Skeletal muscle cell (primary cell): ENCODE measurements at regions not wholly inside any gene's neighbourhood (a gene's known extent, or its start where the extent isn't known, plus 50 kb on each side); places are given as distances from the start of the nearest gene placed in this dataset.

Source experiments
- DNase-seq: peaks from one replicate; pipeline ENCODE4 v3.0.0-alpha.2; 2010; ENCODE audit warnings: low read depth
- H3K4me3 ChIP-seq: 2 replicates; pipeline ENCODE4 v1.5.1; 2011; ENCODE audit warnings: low read depth, mild to moderate bottlenecking, control low read depth, low read length, moderate library complexity

DNA sequence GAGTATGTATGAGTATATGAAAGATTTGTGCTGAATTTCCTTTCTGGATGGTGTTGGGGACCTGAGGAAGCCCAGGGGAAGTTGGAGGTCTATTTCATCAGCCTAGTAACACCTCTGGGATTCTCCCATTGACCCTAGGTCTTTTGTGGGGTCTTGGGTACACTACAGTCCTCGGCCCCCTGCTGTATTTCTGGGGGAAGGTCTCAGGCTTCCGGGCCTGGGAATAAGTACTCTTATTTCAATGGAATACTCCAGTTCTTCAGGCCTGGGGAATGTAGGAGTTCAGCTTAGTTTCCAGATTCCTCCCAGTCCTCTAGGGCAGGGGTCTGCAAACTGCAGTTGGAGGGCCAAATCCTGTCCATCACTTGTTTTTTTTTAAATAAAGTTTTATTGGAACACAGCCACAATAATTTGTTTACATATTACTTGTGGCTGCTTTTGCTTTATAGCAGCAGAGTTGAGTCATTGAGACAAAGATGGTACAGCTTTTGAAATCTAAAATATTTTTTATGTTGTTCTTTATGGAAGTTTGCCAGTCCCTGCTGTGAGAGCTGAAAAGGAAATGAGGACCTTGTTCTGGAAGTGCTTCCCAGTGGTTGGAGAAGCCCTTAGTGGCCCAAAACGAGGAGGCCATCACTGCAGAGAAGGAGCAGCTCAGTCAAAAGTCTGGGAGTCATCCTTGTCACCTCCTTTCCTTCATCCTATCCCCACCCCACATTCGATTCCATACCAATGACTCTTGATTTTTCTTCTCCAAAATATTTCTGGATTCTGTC is 142.5 kb upstream of the HS3ST2 start:
- H3K4me3 ChIP-seq, result no peak overlapping the region
- DNase-seq, result no peak

DNA sequence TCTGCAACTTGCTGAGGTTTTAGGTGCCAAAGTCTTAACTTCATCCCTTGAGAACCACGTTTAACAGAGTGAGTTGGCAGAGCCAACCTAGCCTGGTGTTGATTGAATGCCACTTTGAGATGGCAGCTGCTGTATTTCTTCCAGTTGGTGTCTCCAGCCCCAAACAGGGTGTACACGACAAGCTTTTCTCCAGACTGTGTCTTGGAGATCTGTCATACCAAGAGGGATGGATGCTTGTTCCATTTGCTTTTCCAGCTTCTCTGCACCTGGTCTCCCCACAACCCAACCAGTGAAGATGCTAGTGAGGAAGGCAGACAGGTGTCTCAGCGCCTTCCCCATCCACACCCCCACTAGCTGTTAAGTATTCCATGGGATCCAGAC is 141.1 kb upstream of the HS3ST2 start:
- no peak for DNase-seq

DNA sequence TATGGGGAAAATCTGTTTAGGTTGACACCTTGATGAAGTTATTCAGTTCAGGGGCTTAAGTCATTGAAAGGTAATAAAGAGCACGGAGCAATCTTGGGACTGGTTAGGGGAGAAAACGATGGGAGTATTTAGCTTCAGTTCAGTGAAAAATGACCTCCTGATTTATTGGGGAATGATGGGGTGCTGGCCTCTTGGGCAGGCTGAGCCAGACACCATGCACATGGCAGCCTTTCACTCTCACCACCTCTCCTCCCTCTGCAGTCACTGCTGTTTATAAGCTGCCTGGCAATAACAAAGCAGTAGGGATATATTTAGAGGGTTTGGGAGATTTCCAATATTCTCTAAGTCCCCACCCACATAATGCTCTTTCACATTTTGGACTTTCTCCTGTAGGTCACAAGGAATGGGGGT is 140.5 kb upstream of the HS3ST2 start:
- H3K4me3 ChIP-seq, result no peak overlapping the region
- no peak for DNase-seq

More for the DNA sequence above, 141.1 kb upstream of the HS3ST2 start:
- no peak overlapping the region for H3K4me3 ChIP-seq

DNA sequence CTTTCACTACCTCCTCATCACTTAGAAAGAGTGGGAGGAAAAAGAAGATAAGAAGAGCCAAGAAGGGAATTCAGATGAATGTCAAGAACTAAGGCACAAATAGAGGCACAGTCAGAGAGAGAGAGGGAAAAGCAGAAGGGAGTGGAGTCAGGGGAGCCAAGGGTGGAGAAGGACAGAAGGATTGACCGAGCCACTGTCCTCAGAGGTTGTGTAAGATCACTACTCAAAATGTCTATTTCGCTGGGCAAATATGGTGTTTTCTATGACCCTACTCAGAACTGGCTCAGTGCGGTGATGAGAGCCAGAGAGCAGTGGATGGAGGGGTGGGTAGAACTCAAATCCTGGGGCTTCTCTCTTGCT is 139.2 kb upstream of the HS3ST2 start:
- H3K4me3 ChIP-seq, result no peak overlapping the region
- DNase-seq, result no peak

DNA sequence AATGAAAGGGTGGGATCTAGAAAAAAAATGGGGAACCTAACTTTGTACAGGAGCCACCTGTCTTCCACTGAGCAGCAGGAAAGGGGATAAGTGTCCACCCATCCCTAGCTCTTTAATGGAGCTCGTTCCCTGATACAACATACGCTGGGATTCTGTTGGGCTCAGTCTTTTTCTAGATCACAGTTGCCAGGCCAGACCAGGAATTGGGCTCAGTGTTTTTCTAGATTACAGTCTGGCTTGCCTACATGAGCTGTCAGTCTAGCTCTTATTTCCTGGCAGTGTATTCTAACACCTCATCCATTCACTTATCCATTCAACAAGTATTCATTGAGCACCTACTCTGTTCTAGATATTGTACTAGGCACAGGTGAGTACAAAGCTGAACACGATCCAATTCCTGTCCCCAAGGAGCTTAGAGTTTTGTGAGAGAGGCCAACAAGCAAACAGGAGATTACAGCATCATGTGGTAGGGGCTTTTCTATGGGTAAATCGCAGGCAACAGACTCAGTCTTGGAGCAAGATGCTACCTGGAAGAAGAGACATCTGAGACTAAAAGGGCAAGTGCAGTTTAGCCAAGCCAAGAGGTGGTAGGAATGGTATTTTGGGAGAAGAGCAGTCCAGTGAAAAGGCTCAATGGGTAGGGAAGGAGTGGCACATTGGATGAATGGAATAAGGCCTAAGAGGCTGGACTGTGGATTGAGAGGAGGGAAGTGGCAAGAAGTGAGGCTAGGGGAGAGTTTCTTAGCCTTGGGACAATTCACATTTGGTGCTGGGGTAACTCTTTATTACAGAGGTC is 138.0 kb upstream of the HS3ST2 start:
- DNase-seq, result no peak

DNA sequence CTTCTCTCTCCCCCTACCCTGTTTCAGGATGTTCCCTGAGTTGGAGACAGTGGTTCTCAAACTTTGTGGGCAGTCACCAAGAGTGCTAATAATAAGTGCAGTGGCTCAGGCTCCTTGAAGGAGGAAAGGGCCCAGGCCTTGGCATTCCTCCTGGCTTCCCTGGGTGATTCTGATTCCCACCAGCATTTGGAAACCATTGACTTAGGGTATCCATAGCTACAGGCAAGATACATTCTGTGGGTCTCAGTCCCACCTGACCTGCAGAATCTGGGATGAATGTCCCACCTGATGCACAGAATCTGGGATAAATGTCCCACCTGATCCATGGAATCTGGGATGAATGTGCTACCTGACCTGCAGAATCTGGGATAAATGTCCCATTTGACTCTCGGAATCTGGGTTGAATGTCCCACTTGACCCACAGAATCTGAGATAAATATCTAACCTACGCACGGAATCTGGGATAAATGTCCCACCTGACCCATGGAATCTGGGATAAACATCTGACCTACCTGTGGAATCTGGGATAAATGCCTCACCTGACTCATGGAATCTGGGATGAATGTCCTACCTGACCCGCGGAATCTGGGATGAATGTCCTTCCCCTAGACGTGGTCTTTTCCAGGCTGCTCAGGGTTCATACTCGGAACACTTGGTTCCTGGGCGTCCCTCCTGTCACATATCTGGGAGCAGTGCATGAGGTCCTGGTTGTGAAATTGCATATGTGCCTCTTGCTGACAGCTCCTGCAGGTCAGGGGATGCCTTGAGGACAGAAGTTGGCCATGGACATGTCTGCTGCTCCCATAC is 136.7 kb upstream of the HS3ST2 start:
- DNase-seq, result no peak
- no peak overlapping the region for H3K4me3 ChIP-seq

More for the DNA sequence above, 138.0 kb upstream of the HS3ST2 start:
- H3K4me3 ChIP-seq, result no peak overlapping the region

DNA sequence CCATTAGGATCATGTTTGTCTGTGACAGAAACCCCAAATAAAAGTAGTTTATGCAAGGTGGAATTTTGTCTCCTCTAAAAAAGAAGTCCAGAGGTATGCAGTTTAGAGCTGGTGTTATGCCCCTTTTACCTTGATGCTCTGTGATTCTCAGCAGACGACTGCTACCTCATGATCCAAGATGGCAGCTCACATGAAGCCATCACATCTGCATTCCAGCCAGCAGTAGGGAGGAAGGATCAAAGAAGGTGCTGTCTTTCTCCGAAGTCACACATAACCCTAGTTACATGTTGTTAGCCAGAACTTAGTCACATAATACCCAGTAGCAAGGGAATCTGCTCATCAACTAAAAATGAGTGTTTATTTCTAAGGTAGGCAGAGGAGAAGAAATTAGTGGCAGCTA is 135.7 kb upstream of the HS3ST2 start:
- DNase-seq, result no peak
- no peak overlapping the region for H3K4me3 ChIP-seq

DNA sequence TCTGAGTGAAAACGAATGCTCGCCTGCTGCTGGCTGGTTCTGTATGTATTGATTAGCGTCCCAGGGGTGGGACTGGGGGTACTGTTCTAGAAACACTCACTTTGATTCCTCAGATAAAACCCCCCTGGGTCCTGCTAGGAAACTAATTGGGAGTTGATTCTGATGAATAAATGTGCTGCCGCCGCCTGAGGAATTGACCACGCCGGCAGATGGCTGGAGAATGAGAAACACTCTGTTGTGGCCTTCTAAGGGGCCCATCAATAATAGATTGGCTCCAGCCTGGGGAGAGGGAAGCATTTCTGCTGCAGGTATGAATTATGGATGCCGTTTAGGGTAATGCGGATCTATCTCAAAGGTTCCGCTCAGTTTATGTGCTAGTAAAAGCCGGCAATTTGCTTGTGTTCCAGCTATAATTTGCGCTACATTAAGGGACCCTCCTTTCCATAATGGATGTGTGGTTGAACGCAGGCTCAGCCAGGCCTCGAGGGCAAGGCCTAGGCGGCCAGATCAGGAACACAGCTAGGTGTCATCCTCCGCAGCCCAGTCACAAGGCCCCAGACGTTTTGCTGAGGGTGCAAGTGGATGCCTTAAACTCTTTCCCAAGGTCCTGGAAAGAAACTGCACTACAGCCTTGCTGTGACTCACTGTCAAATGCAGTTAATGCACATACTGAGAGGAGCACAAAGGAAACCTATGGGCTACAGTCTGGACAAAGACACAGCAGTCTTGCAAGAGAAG is 132.2 kb upstream of the HS3ST2 start:
- no peak overlapping the region for H3K4me3 ChIP-seq
- DNase-seq, result no peak

DNA sequence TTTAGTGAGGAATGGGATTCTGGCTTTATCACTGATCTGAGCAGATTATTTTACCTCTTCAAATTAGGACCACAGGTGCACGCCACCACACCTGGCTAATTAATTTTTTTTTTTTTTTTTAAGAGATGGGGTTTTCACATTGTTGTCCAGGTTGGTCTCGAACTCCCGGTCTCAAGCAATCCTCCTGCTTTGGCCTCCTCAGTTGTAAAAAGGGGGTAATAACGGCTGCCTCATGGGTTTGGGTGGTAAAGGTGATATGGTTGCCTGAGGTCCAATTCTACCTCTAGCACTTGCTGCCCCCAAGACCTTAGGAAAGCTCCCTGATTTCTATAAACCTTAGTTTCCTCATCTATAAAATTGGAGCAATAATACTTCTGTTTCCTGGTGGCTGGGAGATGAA is 130.7 kb upstream of the HS3ST2 start:
- no peak overlapping the region for H3K4me3 ChIP-seq
- no peak for DNase-seq

DNA sequence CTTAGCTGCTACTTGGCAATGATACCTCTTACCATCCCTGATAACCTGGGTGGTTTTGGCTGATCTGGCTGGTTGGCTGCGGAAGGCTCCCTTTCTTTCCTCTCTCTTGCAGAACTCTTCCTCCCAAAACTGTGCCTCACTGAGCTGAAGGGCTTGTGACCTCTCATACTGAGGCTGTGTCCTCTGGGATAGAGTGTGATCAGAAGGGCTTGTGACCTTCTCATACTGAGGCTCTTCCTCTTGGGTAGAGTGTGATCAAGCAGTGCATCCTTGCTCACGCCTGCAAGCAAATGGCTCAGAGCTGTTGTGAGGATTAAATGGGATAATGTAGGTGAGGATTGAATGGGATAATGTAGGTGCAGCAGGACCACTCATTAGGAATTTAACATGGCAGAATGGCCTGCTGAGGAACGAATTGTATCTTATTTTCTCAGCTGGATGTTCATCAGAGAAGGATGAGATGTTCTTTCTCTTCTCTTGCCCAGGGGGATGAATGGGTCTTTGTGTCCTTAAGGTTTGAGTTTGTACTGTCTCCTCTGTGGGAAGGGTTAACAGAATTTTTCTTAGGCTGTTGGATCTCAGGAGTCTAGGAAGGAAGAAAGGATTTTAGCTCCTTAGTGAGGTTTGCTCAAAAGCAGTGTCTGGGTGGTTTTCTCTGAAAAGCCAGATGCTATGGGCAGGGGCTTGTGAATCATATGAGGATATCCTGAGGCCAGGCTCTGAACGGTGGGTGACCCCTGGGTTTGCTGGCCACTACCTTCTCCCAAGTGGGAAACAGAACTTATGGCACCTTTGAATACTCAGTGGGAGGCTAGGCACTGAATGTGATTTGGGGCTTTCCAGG is 130.0 kb upstream of the HS3ST2 start:
- DNase-seq, result no peak
- no peak overlapping the region for H3K4me3 ChIP-seq

DNA sequence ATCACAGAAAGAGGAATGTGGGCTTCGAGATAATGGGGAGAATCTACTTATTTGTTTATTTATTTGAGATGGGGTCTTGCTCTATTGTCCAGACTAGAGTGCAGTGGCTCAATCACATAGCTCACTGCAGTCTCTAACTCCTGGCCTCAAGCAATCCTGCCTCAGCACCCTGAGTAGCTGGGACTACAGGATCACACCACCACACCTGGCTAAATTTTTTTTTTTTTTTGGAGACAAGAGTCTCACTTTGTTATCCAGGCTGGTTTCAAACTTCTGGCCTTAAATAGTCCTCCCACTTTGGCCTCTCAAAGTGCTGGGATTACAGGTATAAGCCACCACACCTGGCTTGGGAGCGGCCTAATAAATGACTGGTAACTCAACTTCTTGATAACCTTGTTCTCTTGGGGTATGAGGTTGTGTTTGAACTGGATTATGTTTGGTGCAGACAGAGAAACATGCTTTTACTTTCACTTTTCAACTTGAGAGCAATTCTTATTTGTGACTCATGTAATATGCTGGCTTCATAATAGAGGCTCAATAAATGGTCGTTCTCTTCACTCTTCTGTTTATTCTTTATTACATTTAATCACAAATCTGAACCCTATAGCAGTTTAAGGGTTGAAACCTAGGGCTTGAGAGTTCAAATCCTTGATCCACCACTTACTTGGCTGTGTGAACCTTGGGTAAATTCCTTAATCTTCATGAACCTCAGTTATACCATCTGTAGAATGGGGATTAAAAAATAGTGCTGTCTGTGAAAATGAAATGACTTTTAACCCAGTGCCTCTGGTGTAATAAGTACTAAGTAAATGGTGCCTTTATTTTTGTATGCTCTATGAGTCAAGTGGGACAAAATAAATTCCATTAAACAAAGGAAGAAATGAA is 129.1 kb upstream of the HS3ST2 start:
- no peak overlapping the region for H3K4me3 ChIP-seq
- DNase-seq, result no peak

DNA sequence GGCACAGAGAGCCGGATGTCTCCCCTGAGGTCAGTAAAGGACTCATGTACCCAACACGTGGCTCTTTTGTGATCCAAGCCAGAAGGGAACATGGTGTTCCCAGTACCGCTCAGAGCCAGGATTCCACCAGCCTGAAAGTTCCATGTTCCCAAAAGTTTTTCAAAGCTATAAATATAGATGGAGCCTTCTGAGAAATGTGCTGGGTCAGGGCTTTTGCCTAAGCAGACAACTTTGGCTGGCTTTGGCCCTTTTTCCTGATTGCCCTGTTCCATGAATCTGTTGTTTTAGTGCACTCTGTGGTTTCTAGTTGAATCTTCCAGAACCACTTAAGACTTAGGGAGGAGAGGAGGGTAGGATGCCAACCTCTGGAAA is 128.5 kb upstream of the HS3ST2 start:
- no peak for DNase-seq
- H3K4me3 ChIP-seq, result no peak overlapping the region

DNA sequence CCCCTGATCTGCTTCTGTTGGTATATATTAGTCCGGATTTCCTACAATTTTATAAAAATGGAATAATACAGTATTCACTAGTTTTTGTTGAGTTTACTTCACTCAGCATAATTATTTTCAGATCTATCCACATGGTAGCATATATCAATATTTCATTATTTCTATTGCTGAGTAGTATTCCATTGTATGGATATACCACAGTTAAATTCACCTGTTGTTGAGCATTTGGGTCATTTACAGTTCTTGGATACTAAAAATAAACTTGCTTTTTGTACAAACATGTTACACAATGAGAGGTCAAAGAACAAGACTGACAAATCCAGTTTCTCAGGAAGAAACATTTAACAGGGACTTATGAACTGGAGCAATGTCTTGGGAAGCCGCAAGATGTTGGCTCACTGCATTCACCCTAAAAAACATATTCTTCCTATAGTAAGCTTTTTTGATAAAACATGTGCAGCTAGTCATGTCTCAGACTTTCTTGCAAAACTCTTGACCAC is 126.9 kb upstream of the HS3ST2 start:
- DNase-seq, result no peak
- H3K4me3 ChIP-seq, result no peak overlapping the region

DNA sequence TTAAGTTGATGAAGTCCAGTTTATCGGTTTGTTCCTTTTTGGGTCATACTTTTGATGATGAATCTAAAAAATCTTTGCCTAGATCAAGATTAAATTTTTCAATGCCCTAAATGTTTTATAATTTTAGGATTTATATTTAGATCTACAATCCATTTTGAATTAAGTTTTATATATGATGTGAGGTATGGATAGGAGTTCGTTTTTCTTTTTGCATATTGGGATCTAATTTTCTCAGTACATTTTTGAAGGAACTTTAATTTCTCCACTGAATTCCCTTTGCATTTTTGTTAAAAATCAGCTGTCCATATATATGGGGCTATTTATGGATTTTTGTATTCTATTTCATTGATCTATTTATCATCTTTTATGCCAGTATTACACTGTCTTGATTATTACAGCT is 125.5 kb upstream of the HS3ST2 start:
- H3K4me3 ChIP-seq, result no peak overlapping the region
- no peak for DNase-seq

DNA sequence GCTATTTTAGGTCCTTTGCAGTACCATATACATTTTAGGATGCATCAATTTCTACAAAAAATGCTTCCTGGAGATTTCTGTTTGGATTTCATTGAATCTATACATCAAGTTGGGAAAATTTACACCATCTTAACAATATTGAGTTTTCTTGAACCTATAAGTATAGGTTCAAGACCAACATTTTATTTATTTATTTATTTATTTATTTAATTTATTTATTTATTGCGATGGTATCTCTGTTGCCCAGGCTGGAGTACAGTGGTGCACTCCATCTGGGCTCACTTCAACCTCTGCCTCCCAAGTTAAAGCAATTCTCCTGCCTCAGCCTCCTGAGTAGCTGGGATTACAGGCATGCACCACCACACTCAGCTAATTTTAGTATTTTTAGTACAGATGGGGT is 125.0 kb upstream of the HS3ST2 start:
- H3K4me3 ChIP-seq, result no peak overlapping the region
- no peak for DNase-seq

DNA sequence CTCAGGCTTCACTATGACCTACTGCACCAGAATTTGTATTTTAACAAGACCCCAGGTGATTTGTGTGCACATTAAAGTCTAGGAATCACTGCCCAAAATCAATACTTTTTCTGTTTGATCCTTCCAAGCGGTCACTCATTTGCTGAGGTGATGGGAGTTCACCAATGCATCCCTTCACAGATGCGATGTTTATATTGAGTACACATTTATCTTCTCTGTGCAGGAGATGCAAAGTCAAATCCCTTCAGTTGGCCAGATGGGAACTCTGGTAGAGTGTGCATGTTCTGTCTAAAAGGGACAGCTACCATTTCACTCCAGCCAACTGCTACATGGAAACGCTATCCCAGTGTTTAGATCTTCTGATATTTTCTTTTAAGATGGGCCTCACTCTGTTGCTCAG is 122.6 kb upstream of the HS3ST2 start:
- DNase-seq, result no peak
- H3K4me3 ChIP-seq, result no peak overlapping the region

DNA sequence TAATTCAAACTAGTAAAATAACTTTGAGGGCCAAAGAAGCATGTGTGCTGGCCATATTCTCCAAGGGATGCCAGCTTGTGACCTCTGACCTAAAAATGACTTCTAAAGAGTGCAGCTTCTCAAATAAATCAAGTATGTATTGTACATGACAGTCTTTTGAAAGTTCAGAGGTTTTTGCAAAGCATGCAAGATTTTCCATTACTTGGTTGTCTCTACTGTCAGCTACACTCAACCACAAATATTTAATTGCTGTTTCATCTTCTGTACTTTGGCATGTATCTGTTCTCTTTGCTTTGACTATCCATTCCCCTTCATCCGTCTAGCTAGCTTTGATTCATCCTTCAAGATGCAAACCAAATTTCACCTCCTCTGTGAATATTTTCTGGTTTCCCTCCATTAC is 121.9 kb upstream of the HS3ST2 start:
- no peak for DNase-seq
- no peak overlapping the region for H3K4me3 ChIP-seq
